SKM-1 treated with dmso at 0.1 percent for 144 hours (cell line): ENCODE measurements at regions not wholly inside any gene's neighbourhood (a gene's known extent, or its start where the extent isn't known, plus 50 kb on each side); places are given as distances from the start of the nearest gene placed in this dataset.

Experiments used
- DNase-seq: peaks from one replicate; lab custom pipeline; 2025; ENCODE audit not compliant: unreplicated experiment; lab: John Stamatoyannopoulos, UW

GRCh38 chr12:25822281-25822680 lies 136.2 kb upstream of the RASSF8 start:
- DNase-seq: no peak

- no peak for DNase-seq
Measured at GRCh38 chr12:25824734-25825133, 133.7 kb upstream of the RASSF8 start.

- DNase-seq: no peak
Measured at GRCh38 chr12:25825446-25825845, 133.0 kb upstream of the RASSF8 start.

GRCh38 chr12:25827141-25827540 lies 131.3 kb upstream of the RASSF8 start:
- DNase-seq: no peak

GRCh38 chr12:25827747-25828146 lies 130.7 kb upstream of the RASSF8 start:
- DNase-seq: no peak

- no peak for DNase-seq
Measured at GRCh38 chr12:25828188-25828587, 130.3 kb upstream of the RASSF8 start.

- no peak for DNase-seq
Measured at GRCh38 chr12:25829192-25829591, 129.3 kb upstream of the RASSF8 start.

- no peak for DNase-seq
Measured at GRCh38 chr12:25830456-25830855, 128.0 kb upstream of the RASSF8 start.

- DNase-seq: no peak
Measured at GRCh38 chr12:25833657-25834056, 124.8 kb upstream of the RASSF8 start.

GRCh38 chr12:25835385-25835784 lies 123.1 kb upstream of the RASSF8 start:
- no peak for DNase-seq

- DNase-seq: no peak
Measured at GRCh38 chr12:25838007-25838406, 120.5 kb upstream of the RASSF8 start.

GRCh38 chr12:25839470-25839869 lies 119.0 kb upstream of the RASSF8 start:
- no peak for DNase-seq

GRCh38 chr12:25840678-25841465 lies 117.6 kb upstream of the RASSF8 start:
- DNase-seq: no peak

- no peak for DNase-seq
Measured at GRCh38 chr12:25842254-25842653, 116.2 kb upstream of the RASSF8 start.

- DNase-seq: no peak
Measured at GRCh38 chr12:25843976-25844375, 114.5 kb upstream of the RASSF8 start.

GRCh38 chr12:25845415-25845814 lies 113.1 kb upstream of the RASSF8 start:
- DNase-seq: no peak

- DNase-seq: no peak
Measured at GRCh38 chr12:25852792-25853191, 105.7 kb upstream of the RASSF8 start.

- DNase-seq: no peak
Measured at GRCh38 chr12:25853316-25854095, 105.0 kb upstream of the RASSF8 start.

GRCh38 chr12:25854991-25855390 lies 103.5 kb upstream of the RASSF8 start:
- DNase-seq: no peak

GRCh38 chr12:25855716-25856115 lies 102.8 kb upstream of the RASSF8 start:
- no peak for DNase-seq

- DNase-seq: no peak
Measured at GRCh38 chr12:25859976-25860375, 98.5 kb upstream of the RASSF8 start.

- DNase-seq: no peak
Measured at GRCh38 chr12:25861226-25861625, 97.3 kb upstream of the RASSF8 start.
